ENCODE measurements at regions not wholly inside any gene's neighbourhood (a gene's known extent, or its start where the extent isn't known, plus 50 kb on each side); places are given as distances from the start of the nearest gene placed in this dataset.

DNA sequence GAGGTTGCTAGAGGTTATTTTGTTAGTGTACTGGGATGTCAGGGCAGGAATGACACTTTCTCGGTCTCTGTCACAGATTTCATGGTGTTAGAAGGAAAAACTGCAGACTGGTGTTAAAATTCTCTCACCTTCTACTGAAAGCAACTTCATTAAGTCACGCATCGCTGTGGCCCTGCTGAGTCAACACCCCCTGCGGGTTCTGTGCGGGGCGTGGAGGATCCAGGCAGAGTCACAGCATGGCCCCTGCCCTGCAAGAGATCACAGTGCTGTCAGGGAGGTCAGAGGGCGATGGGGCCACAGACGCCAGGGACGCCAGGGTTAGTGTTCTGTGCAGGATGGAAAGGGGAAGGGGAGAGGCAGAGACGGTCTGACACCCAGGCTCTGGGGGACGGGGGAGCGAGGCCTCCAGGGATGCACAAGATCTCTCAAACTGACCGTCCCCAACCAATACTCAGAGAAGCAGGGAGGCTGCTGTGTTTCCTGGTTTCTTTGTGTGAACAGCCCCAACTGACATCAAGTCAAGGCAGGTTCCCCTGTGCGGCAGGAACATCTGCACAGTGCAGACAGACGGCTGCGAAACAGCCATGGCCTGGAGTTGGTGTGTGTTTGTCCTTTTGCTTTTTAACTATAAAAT, 354.9 kb upstream of the SALL3 start:
- H3K4me3 ChIP-seq (ENCODE audit: low read depth, low read length): no peak overlapping the region
- DNase-seq (ENCODE audit: low read depth): no peak
- TF ChIP-seq, protein P1, sequence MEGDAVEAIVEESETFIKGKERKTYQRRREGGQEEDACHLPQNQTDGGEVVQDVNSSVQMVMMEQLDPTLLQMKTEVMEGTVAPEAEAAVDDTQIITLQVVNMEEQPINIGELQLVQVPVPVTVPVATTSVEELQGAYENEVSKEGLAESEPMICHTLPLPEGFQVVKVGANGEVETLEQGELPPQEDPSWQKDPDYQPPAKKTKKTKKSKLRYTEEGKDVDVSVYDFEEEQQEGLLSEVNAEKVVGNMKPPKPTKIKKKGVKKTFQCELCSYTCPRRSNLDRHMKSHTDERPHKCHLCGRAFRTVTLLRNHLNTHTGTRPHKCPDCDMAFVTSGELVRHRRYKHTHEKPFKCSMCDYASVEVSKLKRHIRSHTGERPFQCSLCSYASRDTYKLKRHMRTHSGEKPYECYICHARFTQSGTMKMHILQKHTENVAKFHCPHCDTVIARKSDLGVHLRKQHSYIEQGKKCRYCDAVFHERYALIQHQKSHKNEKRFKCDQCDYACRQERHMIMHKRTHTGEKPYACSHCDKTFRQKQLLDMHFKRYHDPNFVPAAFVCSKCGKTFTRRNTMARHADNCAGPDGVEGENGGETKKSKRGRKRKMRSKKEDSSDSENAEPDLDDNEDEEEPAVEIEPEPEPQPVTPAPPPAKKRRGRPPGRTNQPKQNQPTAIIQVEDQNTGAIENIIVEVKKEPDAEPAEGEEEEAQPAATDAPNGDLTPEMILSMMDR (IDR thresholded peaks at IDR 0.05; ENCODE audit: insufficient read depth, low read length): no peak

DNA sequence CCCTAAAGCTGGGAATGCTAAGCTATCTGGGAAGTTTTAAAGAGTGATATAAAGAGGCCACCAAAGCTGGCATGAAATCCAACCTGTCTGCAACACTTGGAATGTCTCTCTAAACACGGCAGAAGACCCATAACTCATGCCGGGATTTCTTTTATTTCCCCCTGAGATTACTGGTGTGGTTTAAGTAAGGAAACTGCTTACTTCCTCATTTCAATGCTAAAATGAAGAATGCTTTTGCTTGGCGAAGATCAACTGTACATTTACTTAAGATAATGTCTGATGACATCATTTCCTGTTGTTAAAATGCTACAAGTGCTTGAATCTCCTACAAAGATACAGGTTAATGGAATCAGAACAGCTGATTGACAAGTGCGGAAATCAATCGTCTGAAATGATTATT, 353.8 kb upstream of the SALL3 start:
- TF ChIP-seq, protein P1 (IDR thresholded peaks at IDR 0.05; ENCODE audit: insufficient read depth, low read length): no peak
- DNase-seq (ENCODE audit: low read depth): no peak
- no peak overlapping the region for H3K4me3 ChIP-seq (ENCODE audit: low read depth, low read length)

DNA sequence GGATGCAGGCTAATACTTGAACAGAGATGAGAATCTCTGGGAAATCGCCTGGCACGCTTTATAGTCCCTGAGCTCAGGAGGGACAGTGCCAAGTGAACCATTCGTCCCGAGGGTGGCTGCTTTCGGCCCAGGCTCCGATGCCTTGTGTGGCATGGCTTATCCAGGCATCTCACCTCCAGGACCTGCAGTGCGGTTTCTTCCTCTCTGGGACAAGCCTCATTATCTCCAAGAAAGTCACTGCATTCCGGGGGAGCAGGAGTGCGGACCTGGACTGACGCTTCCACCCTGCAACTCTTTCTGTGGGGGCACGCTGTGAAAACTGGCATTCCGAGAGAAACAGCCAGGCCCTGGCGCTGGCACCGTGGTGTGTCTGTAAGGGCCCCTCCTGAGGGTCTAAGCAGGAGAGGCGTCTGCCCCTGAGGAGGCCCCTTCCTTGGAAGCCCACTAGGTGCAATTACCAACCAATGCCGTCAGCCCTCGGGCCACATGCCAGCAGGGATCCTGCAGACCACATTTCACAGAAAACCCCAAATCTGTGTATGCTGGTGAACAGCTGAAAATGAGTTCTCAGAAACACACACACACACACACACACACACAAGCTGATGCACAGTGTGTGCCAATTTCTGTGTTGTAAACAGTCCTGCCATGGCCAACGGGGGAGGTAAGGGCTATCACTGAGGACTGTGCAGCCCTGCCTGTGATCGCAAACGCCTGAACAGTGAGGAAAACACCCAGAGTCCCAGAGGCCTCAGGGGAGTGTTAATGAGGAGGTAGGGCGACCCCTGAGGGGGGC, 351.9 kb upstream of the SALL3 start:
- no peak for DNase-seq (ENCODE audit: low read depth)
- H3K4me3 ChIP-seq (ENCODE audit: low read depth, low read length): no peak overlapping the region
- TF ChIP-seq, protein P1 (IDR thresholded peaks at IDR 0.05; ENCODE audit: insufficient read depth, low read length): no peak

DNA sequence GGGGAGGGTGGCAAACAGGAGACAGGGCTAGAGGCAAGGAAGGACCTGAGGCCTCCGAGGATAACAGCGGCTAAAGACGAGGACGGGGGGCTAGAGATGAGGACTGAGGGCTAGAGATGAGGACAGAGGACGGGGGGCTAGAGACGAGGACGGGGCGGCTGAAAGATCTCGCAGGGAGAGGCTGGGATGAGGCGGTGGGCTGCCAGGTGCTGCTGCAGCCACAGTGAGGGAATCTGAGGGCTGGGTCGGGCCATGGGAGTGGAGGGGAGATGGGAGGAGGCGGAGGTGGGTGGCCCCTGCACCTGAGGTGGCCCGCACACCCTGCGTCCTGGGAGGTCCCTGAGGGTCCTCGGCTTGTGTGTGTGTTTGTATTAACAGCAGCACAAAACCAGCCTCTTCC, 350.2 kb upstream of the SALL3 start:
- TF ChIP-seq, protein P1 (IDR thresholded peaks at IDR 0.05; ENCODE audit: insufficient read depth, low read length): no peak
- DNase-seq (ENCODE audit: low read depth): no peak
- no peak overlapping the region for H3K4me3 ChIP-seq (ENCODE audit: low read depth, low read length)

DNA sequence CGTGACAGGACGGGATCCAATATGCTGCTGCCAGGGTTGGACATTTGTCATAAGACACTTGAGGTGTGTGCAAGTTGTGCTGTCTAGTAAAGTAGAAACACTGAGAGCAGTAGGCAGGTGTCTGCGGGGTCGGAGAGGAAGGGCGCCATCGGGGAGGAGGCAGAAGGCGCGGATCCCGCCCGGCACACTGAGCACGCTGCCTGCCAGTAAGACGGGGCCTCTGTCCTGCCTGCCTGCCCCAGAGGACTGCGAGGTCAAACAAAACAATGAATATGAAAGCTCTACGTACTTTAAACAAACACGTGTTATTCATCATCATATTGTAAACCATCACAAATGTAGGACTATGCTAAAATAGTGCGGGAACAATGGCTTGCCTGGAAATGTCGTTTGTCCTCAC, 349.3 kb upstream of the SALL3 start:
- TF ChIP-seq, protein P1 (IDR thresholded peaks at IDR 0.05; ENCODE audit: insufficient read depth, low read length): no peak
- no peak overlapping the region for H3K4me3 ChIP-seq (ENCODE audit: low read depth, low read length)
- no peak for DNase-seq (ENCODE audit: low read depth)

DNA sequence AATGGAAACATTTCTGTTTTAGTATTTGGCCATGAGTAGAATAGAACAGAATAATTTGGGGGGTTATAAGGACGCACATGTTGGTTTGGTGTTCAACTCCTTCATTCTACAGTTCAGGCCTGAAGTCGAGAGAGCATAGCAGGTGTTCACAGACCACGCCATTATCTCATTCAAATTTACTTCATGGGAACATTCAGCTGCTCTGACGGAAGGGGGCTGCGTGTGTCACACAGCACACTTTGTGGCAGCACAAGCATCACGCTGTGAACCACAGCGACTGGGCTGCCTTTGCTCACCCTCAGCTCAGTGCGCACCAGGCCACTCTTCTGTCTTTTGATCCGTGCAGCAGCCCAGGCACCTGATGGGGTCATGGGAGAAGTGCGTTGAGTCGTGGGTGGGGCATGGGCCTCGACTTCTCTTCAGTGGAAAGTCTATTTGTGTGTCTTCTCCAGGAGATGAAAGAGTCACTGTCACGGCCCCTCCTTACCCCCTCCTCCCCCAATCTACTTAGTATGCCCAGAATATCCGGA, 348.6 kb upstream of the SALL3 start:
- TF ChIP-seq, protein P1 (IDR thresholded peaks at IDR 0.05; ENCODE audit: insufficient read depth, low read length): no peak
- DNase-seq (ENCODE audit: low read depth): no peak

More for the DNA sequence above, 348.6 kb upstream of the SALL3 start:
- no peak overlapping the region for H3K4me3 ChIP-seq (ENCODE audit: low read depth, low read length)

Data from fibroblast of the aortic adventitia (primary cell).